Large intestine (tissue), 3 donors: ENCODE measurements at regions not wholly inside any gene's neighbourhood (a gene's known extent, or its start where the extent isn't known, plus 50 kb on each side); places are given as distances from the start of the nearest gene placed in this dataset.
"Not testable (repeated sequence)": the region's sequence is repeated elsewhere in the genome, so short reads cannot be mapped to it uniquely, and the experiment has no call there.

Source experiments
- DNase-seq, 2 donors: peaks; one replicate each; pipeline versions ENCODE4 v3.0.0 to v3.0.0-alpha.2; 2013
- H3K27ac ChIP-seq: one replicate; pipeline ENCODE4 v1.5.1; 2013; ENCODE audit warnings: low read length
- H3K27me3 ChIP-seq: 2 replicates; pipeline ENCODE4 v1.6.1; 2013; ENCODE audit warnings: low read length; ENCODE audit not compliant: control insufficient read depth, insufficient read depth
- H3K36me3 ChIP-seq: 2 replicates; pipeline ENCODE4 v1.6.1; 2013; ENCODE audit warnings: low read length; ENCODE audit not compliant: control insufficient read depth, insufficient read depth
- H3K4me1 ChIP-seq: one replicate; pipeline ENCODE4 v1.6.1; 2013; ENCODE audit warnings: low read length; ENCODE audit not compliant: control insufficient read depth, insufficient read depth
- H3K4me3 ChIP-seq: one replicate; pipeline ENCODE4 v1.5.1; 2013; ENCODE audit warnings: low read length
- H3K9me3 ChIP-seq: one replicate; pipeline ENCODE4 v1.6.1; 2013; ENCODE audit warnings: mild to moderate bottlenecking, low read depth, low read length, moderate library complexity; ENCODE audit not compliant: control insufficient read depth
- WGBS: methylation state at CpG from one replicate; pipeline ENCODE4 v1.1.5; 2013; ENCODE audit warnings: low lambda C conversion rate; ENCODE audit not compliant: insufficient coverage; 5-methylcytosine and 5-hydroxymethylcytosine counted together

DNA sequence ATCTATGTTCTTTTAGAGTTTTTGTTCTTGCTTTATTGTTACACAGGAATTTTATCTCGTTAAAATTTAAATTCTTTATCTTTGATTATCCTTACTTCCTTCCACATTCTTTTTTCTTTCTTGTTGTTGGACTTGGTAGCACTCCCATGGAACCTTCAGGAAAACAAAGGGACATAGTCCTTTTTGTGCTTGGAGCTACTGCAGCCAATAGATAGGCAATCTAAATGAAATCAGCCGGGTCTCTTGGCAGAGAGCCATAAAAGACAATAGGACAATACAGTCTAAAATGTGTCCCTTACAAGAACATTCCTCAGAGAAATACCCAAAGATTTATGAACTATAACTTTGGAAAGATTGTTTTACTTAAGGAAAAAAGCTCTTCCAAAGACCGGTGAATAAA lies 548.1 kb upstream of the C9orf72 start:
- Histone ChIP-seq H3K36me3 (no peaks in the 10 kb centered on the region), H3K4me3 (no peak overlapping the region), H3K27me3 (no peaks in the 10 kb centered on the region), H3K9me3 (no peaks in the 10 kb centered on the region), H3K27ac (no peak overlapping the region), H3K4me1 (no peaks in the 10 kb centered on the region)
- WGBS: 49% methylated on average over 2 of the region's 3 CpGs
- peak in 1 of 2 donors; percentile 9 for DNase-seq

DNA sequence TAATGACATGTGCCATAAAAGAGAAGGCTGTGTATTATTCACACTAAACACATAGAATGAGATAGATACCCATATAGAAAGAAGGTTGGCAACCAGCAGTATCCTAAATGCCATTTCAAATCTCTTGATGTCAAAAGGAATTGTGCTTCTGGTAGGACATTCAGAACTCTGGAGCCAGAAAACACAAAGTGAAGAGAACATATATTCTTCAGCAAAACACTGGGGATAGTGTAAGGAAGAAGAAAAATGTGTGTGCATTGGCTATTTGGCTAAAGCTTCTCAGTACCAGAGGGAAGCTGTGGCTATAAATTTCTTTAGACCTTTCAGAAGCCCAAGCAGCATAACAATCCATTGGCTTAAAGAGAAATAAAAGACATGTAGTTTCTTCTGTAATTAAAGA lies 551.6 kb upstream of the C9orf72 start:
- Histone ChIP-seq H3K27me3 (no peaks in the 10 kb centered on the region), H3K4me3 (no peak overlapping the region), H3K36me3 (no peaks in the 10 kb centered on the region), H3K4me1 (no peaks in the 10 kb centered on the region), H3K9me3 (no peaks in the 10 kb centered on the region), H3K27ac (no peak overlapping the region)
- no peak for DNase-seq

DNA sequence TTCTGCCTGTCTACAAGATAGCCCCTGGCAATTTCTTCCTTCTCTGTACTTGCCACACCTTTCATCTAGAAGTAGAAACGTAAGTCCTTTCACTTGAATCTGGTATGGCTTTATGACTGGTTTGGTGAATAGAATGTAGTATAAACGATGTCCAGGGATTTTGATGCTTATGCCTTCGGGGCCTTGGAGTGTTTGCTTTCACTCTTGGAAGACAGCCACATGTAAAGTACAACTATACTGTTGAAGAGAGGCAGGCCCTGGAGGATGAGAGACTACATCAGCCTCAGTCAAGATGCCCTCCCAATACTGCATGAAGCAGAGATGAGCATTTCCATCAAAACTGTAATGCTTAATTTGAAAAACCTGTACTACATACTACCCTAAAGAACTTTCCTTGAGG lies 553.8 kb upstream of the C9orf72 start:
- Histone ChIP-seq H3K4me1 (no peaks in the 10 kb centered on the region), H3K36me3 (no peaks in the 10 kb centered on the region), H3K4me3 (no peak overlapping the region), H3K27ac (no peak overlapping the region), H3K9me3 (no peaks in the 10 kb centered on the region), H3K27me3 (no peaks in the 10 kb centered on the region)
- no peak for DNase-seq
- no CpG with 5 or more reads among the region's 3 CpGs for WGBS

DNA sequence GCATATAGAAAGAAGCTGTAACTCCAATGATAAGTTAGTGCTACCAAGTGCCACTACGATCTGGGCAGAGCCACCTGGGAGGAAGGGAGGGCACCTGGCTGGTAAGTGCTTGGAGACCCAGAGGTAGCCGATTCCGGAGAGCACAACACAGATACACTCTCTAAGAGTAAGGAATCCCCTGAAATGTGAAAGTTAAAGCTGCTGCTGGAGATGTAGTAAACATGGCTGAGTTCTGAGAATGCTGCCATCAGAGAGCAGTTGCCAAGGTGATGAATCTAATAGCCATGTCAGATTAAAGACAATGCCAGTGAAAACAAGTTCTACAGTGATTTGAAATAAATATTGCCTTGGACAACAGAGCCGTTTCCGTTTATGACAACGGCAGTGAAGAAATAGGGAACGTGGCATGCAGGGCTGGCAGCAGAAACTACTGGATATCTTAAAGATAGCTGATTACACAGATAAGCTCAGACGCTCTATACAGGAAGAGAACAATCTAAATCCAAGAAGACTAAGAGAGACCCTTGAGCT lies 561.2 kb upstream of the C9orf72 start:
- Histone ChIP-seq H3K4me3 (no peak overlapping the region), H3K4me1 (no peaks in the 10 kb centered on the region), H3K27me3 (no peaks in the 10 kb centered on the region), H3K27ac (no peak overlapping the region), H3K9me3 (no peaks in the 10 kb centered on the region), H3K36me3 (no peaks in the 10 kb centered on the region)
- DNase-seq: peak in 1 of 2 donors; percentile 20
- no CpG with 5 or more reads among the region's 8 CpGs for WGBS

DNA sequence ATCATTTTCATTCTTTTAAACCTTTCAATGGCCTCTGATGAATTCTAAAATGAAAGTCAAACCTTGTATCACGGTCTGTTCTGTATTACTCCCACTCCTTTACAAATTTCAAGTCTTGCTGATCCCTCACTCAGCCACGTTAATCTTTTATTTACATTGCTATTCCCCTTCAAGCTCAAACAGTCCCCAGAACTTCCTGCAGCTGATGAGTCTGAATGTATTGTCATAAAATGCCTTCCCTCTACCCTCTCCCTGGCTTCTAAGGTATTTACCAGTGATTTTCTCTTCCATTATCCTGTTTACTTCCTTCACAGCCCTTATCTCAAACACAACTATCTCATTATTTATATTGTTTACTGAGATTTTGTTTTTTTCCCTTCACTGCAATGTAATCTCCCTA lies 562.3 kb upstream of the C9orf72 start:
- DNase-seq: no peak
- Histone ChIP-seq H3K4me3 (no peak overlapping the region), H3K36me3 (no peaks in the 10 kb centered on the region), H3K27me3 (no peaks in the 10 kb centered on the region), H3K9me3 (no peaks in the 10 kb centered on the region), H3K27ac (no peak overlapping the region), H3K4me1 (no peaks in the 10 kb centered on the region)
- WGBS: 6% methylated on average over 2 of the region's 2 CpGs

DNA sequence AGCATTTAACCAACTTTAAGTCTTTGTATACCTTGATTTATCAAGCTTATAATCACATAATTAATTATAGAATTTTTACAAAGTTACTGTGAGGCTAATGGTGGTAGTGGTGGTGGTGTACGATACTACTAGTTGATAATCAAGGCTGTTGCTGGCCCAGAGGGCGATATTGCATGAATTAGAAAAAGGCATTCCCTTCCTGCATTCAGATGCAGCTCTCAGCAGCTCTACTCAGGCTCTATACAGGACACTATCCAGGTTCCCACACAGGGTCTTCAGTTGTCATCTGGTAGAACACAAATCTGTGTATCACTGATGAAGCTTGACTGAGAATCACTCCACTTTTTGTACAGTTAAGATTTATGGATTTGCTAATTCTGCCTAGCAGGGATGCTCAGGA lies 562.8 kb upstream of the C9orf72 start:
- Histone ChIP-seq H3K4me3 (no peak overlapping the region), H3K27me3 (no peaks in the 10 kb centered on the region), H3K36me3 (no peaks in the 10 kb centered on the region), H3K4me1 (no peaks in the 10 kb centered on the region), H3K9me3 (no peaks in the 10 kb centered on the region), H3K27ac (no peak overlapping the region)
- no peak for DNase-seq
- WGBS: no CpG with 5 or more reads among the region's 2 CpGs

DNA sequence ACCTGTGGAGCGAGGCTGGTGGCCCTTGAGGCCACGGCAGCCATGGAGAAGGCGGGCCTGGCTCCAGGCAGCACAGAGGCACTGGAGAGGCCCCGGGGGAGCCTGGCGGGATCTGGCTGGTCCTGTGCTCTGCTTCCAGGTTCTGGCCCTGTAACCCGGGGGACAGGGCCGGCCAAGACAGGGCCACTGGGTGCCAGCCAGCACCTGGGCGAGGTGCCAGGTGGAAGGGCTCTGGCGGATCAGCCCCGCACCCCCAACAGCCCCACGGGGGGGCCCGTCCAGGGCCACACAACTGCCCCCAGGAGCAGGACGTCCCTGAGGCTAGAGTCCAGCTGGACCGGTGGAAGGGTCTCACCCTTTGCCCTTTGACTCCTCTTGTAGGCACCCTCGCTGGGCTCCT lies 574.1 kb upstream of the C9orf72 start:
- not testable (repeated sequence) for H3K36me3 ChIP-seq, H3K27me3 ChIP-seq, DNase-seq, H3K27ac ChIP-seq, H3K4me1 ChIP-seq, H3K4me3 ChIP-seq
- WGBS: no CpG with 5 or more reads among the region's 15 CpGs
- H3K9me3 ChIP-seq: peaks cover 13% of the 10 kb centered on the region

DNA sequence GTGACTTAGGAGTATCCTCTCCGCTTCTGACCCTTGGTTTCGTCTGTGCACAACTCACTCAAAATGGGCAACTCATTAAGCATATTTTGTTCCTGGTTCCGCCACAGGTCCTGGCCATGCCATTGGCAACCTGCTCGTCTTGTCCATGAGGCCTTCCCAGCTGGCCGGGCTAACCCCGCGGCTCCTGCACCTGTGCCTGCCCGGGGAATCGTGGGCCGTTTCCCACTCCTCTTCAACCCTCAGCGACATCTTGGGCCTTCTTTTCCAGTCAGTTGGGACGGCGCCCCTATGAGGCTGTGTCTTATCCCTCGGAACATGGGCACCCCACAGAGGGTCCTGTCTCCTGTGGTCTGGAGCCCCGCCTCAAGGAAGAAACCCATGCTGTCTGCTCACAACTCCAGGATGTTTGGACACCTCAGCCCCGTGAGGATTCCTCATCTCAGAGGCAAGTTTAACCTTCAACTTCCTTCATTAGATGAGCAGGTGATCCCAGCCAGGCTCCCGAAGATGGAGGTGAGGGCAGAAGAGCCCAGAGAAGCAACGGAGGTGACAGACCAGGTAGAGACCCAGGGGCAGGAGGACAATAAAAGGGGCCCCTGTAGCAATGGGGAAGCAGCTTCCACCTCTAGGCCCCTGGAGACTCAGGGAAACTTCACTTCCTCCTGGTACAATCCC lies 574.8 kb upstream of the C9orf72 start:
- H3K9me3 ChIP-seq: peaks cover 13% of the 10 kb centered on the region
- not testable (repeated sequence) for H3K4me3 ChIP-seq, DNase-seq, H3K36me3 ChIP-seq, H3K27ac ChIP-seq, H3K27me3 ChIP-seq, H3K4me1 ChIP-seq
- WGBS: no CpG with 5 or more reads among the region's 18 CpGs

DNA sequence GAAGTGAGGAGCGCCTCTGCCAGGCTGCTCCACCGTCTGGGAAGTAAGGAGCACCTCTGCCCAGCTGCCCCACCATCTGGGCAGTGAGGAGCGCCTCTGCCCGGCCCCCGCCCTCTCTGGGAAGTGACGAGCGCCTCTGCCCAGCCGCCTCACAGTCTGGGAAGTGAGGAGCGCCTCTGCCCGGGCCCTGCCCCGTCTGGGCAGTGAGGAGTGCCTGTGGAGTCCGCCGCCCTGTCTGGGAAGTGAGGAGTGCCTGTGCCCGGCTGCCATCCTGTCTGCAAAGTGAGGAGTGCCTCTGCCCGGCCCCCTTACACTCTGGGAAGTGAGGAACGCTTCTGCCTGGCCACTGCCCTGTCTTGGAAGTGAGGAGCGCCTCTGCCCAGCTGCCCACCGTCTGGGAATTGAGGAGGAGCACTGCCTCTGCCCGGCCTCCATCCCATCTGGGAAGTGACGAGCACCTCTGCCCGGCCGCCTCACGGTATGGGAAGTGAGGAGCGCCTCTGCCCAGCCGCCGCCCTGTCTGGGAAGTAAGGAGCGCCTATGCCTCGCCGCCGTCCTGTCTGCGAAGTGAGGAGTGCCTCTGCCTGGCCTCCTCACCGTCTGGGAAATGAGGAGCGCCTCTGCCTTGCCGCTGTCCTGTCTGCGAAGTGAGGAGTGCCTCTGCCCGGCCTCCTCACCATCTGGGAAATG lies 576.2 kb upstream of the C9orf72 start:
- H3K9me3 ChIP-seq: peaks cover 13% of the 10 kb centered on the region
- no CpG with 5 or more reads among the region's 36 CpGs for WGBS
- H3K27ac ChIP-seq, H3K4me1 ChIP-seq, H3K27me3 ChIP-seq, H3K36me3 ChIP-seq, DNase-seq, H3K4me3 ChIP-seq: not testable (repeated sequence)

DNA sequence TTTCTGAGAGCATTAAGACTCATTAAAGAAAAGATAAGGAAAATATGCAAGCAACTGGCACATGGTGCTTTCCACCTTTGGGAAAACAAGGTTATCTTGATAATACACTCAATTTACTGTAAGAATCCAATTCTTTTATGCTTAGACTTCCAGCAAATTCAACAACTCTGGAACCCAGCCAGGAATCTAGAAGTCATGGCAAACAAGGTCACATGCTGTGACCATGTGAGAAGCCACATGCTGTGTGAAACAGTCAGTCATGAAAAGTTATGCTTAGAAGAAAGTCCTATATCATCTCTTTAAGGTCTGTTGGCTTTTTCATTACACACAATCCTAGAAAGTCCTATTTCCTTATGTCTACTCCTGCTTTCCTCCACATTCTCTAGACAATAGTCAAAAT lies 581.8 kb upstream of the C9orf72 start:
- Histone ChIP-seq H3K4me1 (no peaks in the 10 kb centered on the region), H3K27me3 (no peaks in the 10 kb centered on the region), H3K36me3 (no peaks in the 10 kb centered on the region), H3K27ac (peak overlapping the region; percentile 47), H3K4me3 (no peak overlapping the region), H3K9me3 (no peaks in the 10 kb centered on the region)
- DNase-seq: peak; percentile 42 to 78

DNA sequence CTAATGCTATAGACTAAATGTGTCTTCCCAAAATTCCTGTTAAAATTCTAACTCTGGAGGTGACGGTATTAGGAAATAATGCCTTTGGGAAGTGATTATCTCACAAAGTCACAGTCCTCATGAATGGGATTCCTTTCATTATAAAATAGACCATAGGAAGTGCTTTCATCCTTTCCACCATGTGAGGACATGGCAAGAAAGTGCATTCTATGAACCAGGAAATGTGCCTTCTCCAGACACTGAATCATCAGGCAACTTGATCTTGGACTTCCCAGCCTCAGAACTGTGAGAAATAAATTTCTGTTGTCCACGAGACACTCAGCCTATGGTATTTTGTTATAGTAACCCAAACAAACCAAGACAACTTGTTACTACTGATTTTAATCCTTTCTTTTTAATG lies 582.4 kb upstream of the C9orf72 start:
- Histone ChIP-seq H3K9me3 (no peaks in the 10 kb centered on the region), H3K36me3 (no peaks in the 10 kb centered on the region), H3K4me1 (no peaks in the 10 kb centered on the region), H3K27ac (peak overlapping the region; percentile 47), H3K4me3 (no peak overlapping the region), H3K27me3 (no peaks in the 10 kb centered on the region)
- no CpG with 5 or more reads among the region's 2 CpGs for WGBS
- no peak for DNase-seq
